ENCODE measurements at regions not wholly inside any gene's neighbourhood (a gene's known extent, or its start where the extent isn't known, plus 50 kb on each side); places are given as distances from the start of the nearest gene placed in this dataset.

GRCh38 chr6:56382416-56382940 lies 135.1 kb upstream of the COL21A1 start:
- TF ChIP-seq CTCF (IDR thresholded peaks at IDR 0.05; ENCODE audit: low read depth, low read length, poor library complexity, severe bottlenecking) (no peak), EZH2phosphoT487 (IDR thresholded peaks at IDR 0.05; ENCODE audit: borderline replicate concordance, low read length) (no peak)
